ENCODE measurements at regions not wholly inside any gene's neighbourhood (a gene's known extent, or its start where the extent isn't known, plus 50 kb on each side); places are given as distances from the start of the nearest gene placed in this dataset.
"Not testable (repeated sequence)": the region's sequence is repeated elsewhere in the genome, so short reads cannot be mapped to it uniquely, and the experiment has no call there.

- no peak for DNase-seq
Measured at GRCh38 chr2:71922499-71923142, 225.0 kb downstream of the CYP26B1 start.

GRCh38 chr2:71922091-71922490, 225.6 kb downstream of the CYP26B1 start:
- no peak for DNase-seq

GRCh38 chr2:71920819-71921218, 226.8 kb downstream of the CYP26B1 start:
- DNase-seq, result not testable (repeated sequence)

- no peak for DNase-seq
Measured at GRCh38 chr2:71919708-71920107, 228.0 kb downstream of the CYP26B1 start.

GRCh38 chr2:71910277-71910676, 237.4 kb downstream of the CYP26B1 start:
- no peak for DNase-seq

- DNase-seq, result no peak
Measured at GRCh38 chr2:71908798-71909197, 238.9 kb downstream of the CYP26B1 start.

GRCh38 chr2:71907503-71907902, 240.2 kb downstream of the CYP26B1 start:
- no peak for DNase-seq

GRCh38 chr2:71906357-71906973, 241.2 kb downstream of the CYP26B1 start:
- DNase-seq, result no peak

GRCh38 chr2:71905205-71905604, 242.5 kb downstream of the CYP26B1 start:
- no peak for DNase-seq

GRCh38 chr2:71903841-71904240, 243.8 kb downstream of the CYP26B1 start:
- no peak for DNase-seq

- no peak for DNase-seq
Measured at GRCh38 chr2:71901466-71901865, 246.2 kb downstream of the CYP26B1 start.

- no peak for DNase-seq
Measured at GRCh38 chr2:71898851-71899681, 248.6 kb downstream of the CYP26B1 start.

GRCh38 chr2:71898375-71898774, 249.3 kb downstream of the CYP26B1 start:
- DNase-seq, result no peak

GRCh38 chr2:71897836-71898235, 249.8 kb downstream of the CYP26B1 start:
- DNase-seq, result no peak

- no peak for DNase-seq
Measured at GRCh38 chr2:71897137-71897480, 250.6 kb downstream of the CYP26B1 start.

GRCh38 chr2:71896385-71897136, 251.1 kb downstream of the CYP26B1 start:
- DNase-seq, result no peak

GRCh38 chr2:71895320-71896161, 252.1 kb downstream of the CYP26B1 start:
- no peak for DNase-seq

GRCh38 chr2:71894261-71894660, 253.4 kb downstream of the CYP26B1 start:
- DNase-seq, result no peak

- no peak for DNase-seq
Measured at GRCh38 chr2:71893646-71894045, 254.0 kb downstream of the CYP26B1 start.

- DNase-seq, result no peak
Measured at GRCh38 chr2:71892896-71893295, 254.8 kb downstream of the CYP26B1 start.

GRCh38 chr2:71892423-71892730, 255.3 kb downstream of the CYP26B1 start:
- no peak for DNase-seq
